Suprapubic skin (tissue), 4 donors: ENCODE measurements at regions not wholly inside any gene's neighbourhood (a gene's known extent, or its start where the extent isn't known, plus 50 kb on each side); places are given as distances from the start of the nearest gene placed in this dataset.

Experiments
- DNase-seq, 2 donors: peaks; one replicate each; pipeline ENCODE4 v3.0.0-alpha.2; 2019; ENCODE audit warnings: low spot score in 2 of 2
- H3K27ac ChIP-seq: fragments of 200-600 bp; sonication (generic); one replicate; pipeline ENCODE4 v1.5.1; 2019
- H3K27me3 ChIP-seq: fragments of 200-600 bp; sonication (generic); one replicate; pipeline ENCODE4 v1.5.1; 2019
- H3K36me3 ChIP-seq: fragments of 200-600 bp; sonication (generic); one replicate; pipeline ENCODE4 v1.5.1; 2019
- H3K4me1 ChIP-seq: fragments of 200-600 bp; sonication (generic); one replicate; pipeline ENCODE4 v1.5.1; 2019
- H3K4me3 ChIP-seq: fragments of 200-600 bp; sonication (generic); one replicate; pipeline ENCODE4 v1.5.1; 2019; ENCODE audit warnings: mild to moderate bottlenecking
- H3K9me3 ChIP-seq: fragments of 200-600 bp; sonication (generic); one replicate; pipeline ENCODE4 v1.5.1; 2019
- CTCF ChIP-seq, 2 donors: fragments of 200-600 bp in 1 of 2; fragments of 450-650 bp in 1 of 2; sonication (generic) in 1 of 2; IDR thresholded peaks; one replicate each; pipeline ENCODE4 v1.5.1; 2016 to 2019; ENCODE audit warnings: antibody characterized with exemption in 2 of 2, mild to moderate bottlenecking in 1 of 2, moderate library complexity in 1 of 2
- EP300 ChIP-seq: sonication (generic); formaldehyde crosslinking; IDR thresholded peaks from one replicate; pipeline ENCODE4 v1.6.1; 2017; ENCODE audit warnings: antibody characterized with exemption
- POLR2A ChIP-seq, 2 donors: fragments of 450-650 bp; IDR thresholded peaks; one replicate each; pipeline ENCODE4 v1.6.1; 2017; ENCODE audit warnings: antibody characterized with exemption in 2 of 2, mild to moderate bottlenecking in 2 of 2, moderate library complexity in 2 of 2
- POLR2AphosphoS5 ChIP-seq, 3 donors: sonication (generic); formaldehyde crosslinking; IDR thresholded peaks; one replicate each; pipeline ENCODE4 v1.6.1; 2017; ENCODE audit warnings: antibody characterized with exemption in 3 of 3
- WGBS: methylation state at CpG from one replicate; pipeline ENCODE4 v1.1.5; 2018; 5-methylcytosine and 5-hydroxymethylcytosine counted together

DNA sequence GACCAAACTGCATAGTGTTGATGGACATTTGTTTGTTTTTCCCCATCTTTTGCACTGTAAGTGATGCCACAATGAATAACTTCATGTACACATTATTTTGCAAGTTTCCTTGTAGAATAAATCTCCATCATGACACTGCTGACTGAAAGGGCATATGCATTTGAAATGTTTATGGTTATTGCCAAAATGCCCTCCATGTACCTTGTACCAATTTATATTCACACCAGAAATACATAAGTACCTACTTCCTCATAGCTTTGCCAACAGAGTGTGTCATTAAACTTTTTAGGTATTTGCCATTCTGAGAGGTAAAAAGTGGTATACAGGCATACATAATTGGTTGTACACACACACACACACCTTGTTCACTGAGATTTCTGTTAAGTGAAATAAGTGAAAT lies 361.0 kb upstream of the PCSK5 start:
- H3K27ac ChIP-seq = no peak overlapping the region
- H3K4me1 ChIP-seq = no peaks in the 10 kb centered on the region
- H3K4me3 ChIP-seq = no peak overlapping the region
- H3K36me3 ChIP-seq = no peaks in the 10 kb centered on the region
- no peak for DNase-seq
- H3K27me3 ChIP-seq = no peaks in the 10 kb centered on the region
- TF ChIP-seq POLR2AphosphoS5 (IDR thresholded peaks at IDR 0.05) (no peak), POLR2A (IDR thresholded peaks at IDR 0.05) (no peak), EP300 (no peak), CTCF (IDR thresholded peaks at IDR 0.05) (no peak)
- no peaks in the 10 kb centered on the region for H3K9me3 ChIP-seq

GRCh38 chr9:75531588-75531987 lies 358.9 kb upstream of the PCSK5 start:
- H3K9me3 ChIP-seq = no peaks in the 10 kb centered on the region
- no peaks in the 10 kb centered on the region for H3K27me3 ChIP-seq
- TF ChIP-seq POLR2A (IDR thresholded peaks at IDR 0.05) = no peak
- TF ChIP-seq CTCF (IDR thresholded peaks at IDR 0.05) = no peak
- no peak for TF ChIP-seq POLR2AphosphoS5 (IDR thresholded peaks at IDR 0.05)
- TF ChIP-seq EP300 = no peak
- no peak for DNase-seq
- H3K27ac ChIP-seq = no peak overlapping the region
- no peaks in the 10 kb centered on the region for H3K4me1 ChIP-seq
- WGBS = 88% methylated on average over 2 of the region's 2 CpGs
- H3K4me3 ChIP-seq = no peak overlapping the region
- H3K36me3 ChIP-seq = no peaks in the 10 kb centered on the region

- H3K27ac ChIP-seq = no peak overlapping the region
These were observed 358.0 kb upstream of the PCSK5 start for GRCh38 chr9:75532233-75533050.

GRCh38 chr9:75539523-75539922 lies 350.9 kb upstream of the PCSK5 start:
- H3K36me3 ChIP-seq = no peaks in the 10 kb centered on the region

More at GRCh38 chr9:75532233-75533050, 358.0 kb upstream of the PCSK5 start:
- Histone ChIP-seq H3K9me3 (no peaks in the 10 kb centered on the region), H3K27me3 (no peaks in the 10 kb centered on the region), H3K4me1 (no peaks in the 10 kb centered on the region), H3K4me3 (no peak overlapping the region), H3K36me3 (no peaks in the 10 kb centered on the region)
- no peak for TF ChIP-seq POLR2A (IDR thresholded peaks at IDR 0.05)
- no peak for TF ChIP-seq EP300
- no peak for TF ChIP-seq POLR2AphosphoS5 (IDR thresholded peaks at IDR 0.05)
- no peak for TF ChIP-seq CTCF (IDR thresholded peaks at IDR 0.05)
- 32% methylated on average over 3 of the region's 3 CpGs for WGBS
- DNase-seq = no peak

GRCh38 chr9:75540185-75540584 lies 350.3 kb upstream of the PCSK5 start:
- TF ChIP-seq EP300 = no peak
- TF ChIP-seq CTCF (IDR thresholded peaks at IDR 0.05) = no peak
- TF ChIP-seq POLR2AphosphoS5 (IDR thresholded peaks at IDR 0.05) = no peak
- TF ChIP-seq POLR2A (IDR thresholded peaks at IDR 0.05) = no peak
- 89% methylated on average over 1 of the region's 1 CpG for WGBS
- H3K4me1 ChIP-seq = no peaks in the 10 kb centered on the region

More at GRCh38 chr9:75539523-75539922, 350.9 kb upstream of the PCSK5 start:
- TF ChIP-seq POLR2A (IDR thresholded peaks at IDR 0.05) (no peak), POLR2AphosphoS5 (IDR thresholded peaks at IDR 0.05) (no peak)
- Histone ChIP-seq H3K27ac (no peak overlapping the region), H3K9me3 (no peaks in the 10 kb centered on the region), H3K27me3 (no peaks in the 10 kb centered on the region), H3K4me3 (no peak overlapping the region), H3K4me1 (no peaks in the 10 kb centered on the region)
- DNase-seq = no peak
- 54% methylated on average over 1 of the region's 1 CpG for WGBS

More at GRCh38 chr9:75540185-75540584, 350.3 kb upstream of the PCSK5 start:
- no peak overlapping the region for H3K4me3 ChIP-seq
- H3K27ac ChIP-seq = no peak overlapping the region
- H3K27me3 ChIP-seq = no peaks in the 10 kb centered on the region
- H3K9me3 ChIP-seq = no peaks in the 10 kb centered on the region
- DNase-seq = no peak
- no peaks in the 10 kb centered on the region for H3K36me3 ChIP-seq
